HEK293 (cell line): ENCODE measurements at regions not wholly inside any gene's neighbourhood (a gene's known extent, or its start where the extent isn't known, plus 50 kb on each side); places are given as distances from the start of the nearest gene placed in this dataset.

Experiments used
- CTCF ChIA-PET: fragments of 350-600 bp; formaldehyde crosslinking; extraction: SDS; loops from one replicate; lab custom pipeline; 2021; ENCODE audit warnings: antibody characterized with exemption; lab: Yijun Ruan, JAX
- POLR2A ChIA-PET: fragments of 300-600 bp; formaldehyde crosslinking; extraction: SDS; loops from one replicate; lab custom pipeline; 2020; ENCODE audit warnings: antibody characterized with exemption, inconsistent platforms; lab: Yijun Ruan, JAX
- H3K27ac ChIP-seq: fragments of 200-500 bp; sonication (Bioruptor generic); 2 replicates; pipeline ENCODE4 v1.5.1; 2014; ENCODE audit warnings: low read depth, low read length, control low read depth, inconsistent platforms; ENCODE audit errors: extremely low read depth
- H3K36me3 ChIP-seq, 2 experiments: fragments of 200-500 bp in 1 of 2; sonication (Bioruptor generic) in 1 of 2; 1 replicate in 1 of 2; 2 replicates in 1 of 2; pipeline ENCODE4 v1.5.1; 2014 to 2017; ENCODE audit warnings: inconsistent platforms in 2 of 2, low read length in 2 of 2; ENCODE audit not compliant: control insufficient read depth in 2 of 2, insufficient read depth in 1 of 2
- H3K4me1 ChIP-seq: fragments of 200-500 bp; sonication (Bioruptor generic); 2 replicates; pipeline ENCODE4 v1.5.1; 2014; ENCODE audit warnings: mild to moderate bottlenecking, low read length, inconsistent platforms; ENCODE audit not compliant: control insufficient read depth, insufficient read depth
- H3K4me3 ChIP-seq: 2 replicates; pipeline ENCODE4 v1.5.1; 2011; ENCODE audit warnings: low read depth, mild to moderate bottlenecking, control low read depth, low read length, moderate library complexity
- H3K9me3 ChIP-seq: fragments of 200-500 bp; sonication (Bioruptor generic); 2 replicates; pipeline ENCODE4 v1.5.1; 2014; ENCODE audit warnings: low read depth, low read length, inconsistent platforms; ENCODE audit not compliant: control insufficient read depth, insufficient read depth
- CTCF ChIP-seq: fragments of 450-650 bp; formaldehyde crosslinking; IDR thresholded peaks from 2 replicates; pipeline ENCODE4 v1.5.1; 2016; ENCODE audit warnings: missing biosample characterization, missing genetic modification characterization
- GLI4 ChIP-seq: fragments of 450-650 bp; formaldehyde crosslinking; IDR thresholded peaks from 2 replicates; pipeline ENCODE4 v1.5.1; 2016; ENCODE audit warnings: missing biosample characterization, missing genetic modification characterization
- HOXD13 ChIP-seq: sonication (generic); formaldehyde crosslinking; IDR thresholded peaks from 2 replicates; pipeline ENCODE4 v1.8.0; 2022; ENCODE audit warnings: missing genetic modification reagents, borderline replicate concordance
- MEIS1 ChIP-seq: sonication (generic); formaldehyde crosslinking; IDR thresholded peaks from 2 replicates; pipeline ENCODE4 v1.8.1; 2022; ENCODE audit warnings: missing genetic modification reagents, mild to moderate bottlenecking, borderline replicate concordance
- SETDB1 ChIP-seq: IDR thresholded peaks from one replicate; pipeline ENCODE4 v1.6.1; 2017; ENCODE audit warnings: mild to moderate bottlenecking, low read length, moderate library complexity, mixed read lengths; ENCODE audit not compliant: insufficient read length
- ZBTB7A ChIP-seq: fragments of 450-650 bp; formaldehyde crosslinking; IDR thresholded peaks from 2 replicates; pipeline ENCODE4 v1.5.1; 2016; ENCODE audit warnings: low read depth, missing biosample characterization, missing genetic modification characterization
- ZFP41 ChIP-seq: fragments of 450-650 bp; formaldehyde crosslinking; IDR thresholded peaks from 2 replicates; pipeline ENCODE4 v1.5.1; 2016; ENCODE audit warnings: missing biosample characterization, missing genetic modification characterization, borderline replicate concordance
- ZNF114 ChIP-seq: fragments of 450-650 bp; formaldehyde crosslinking; IDR thresholded peaks from 2 replicates; pipeline ENCODE4 v1.5.0; 2017; ENCODE audit warnings: missing biosample characterization, missing genetic modification characterization
- ZNF121 ChIP-seq: fragments of 450-650 bp; formaldehyde crosslinking; IDR thresholded peaks from 2 replicates; pipeline ENCODE4 v1.5.1; 2016; ENCODE audit warnings: missing biosample characterization, missing genetic modification characterization
- ZNF202 ChIP-seq: fragments of 450-650 bp; formaldehyde crosslinking; IDR thresholded peaks from 2 replicates; pipeline ENCODE4 v1.5.1; 2016; ENCODE audit warnings: missing biosample characterization, missing genetic modification characterization, borderline replicate concordance
- ZNF311 ChIP-seq: fragments of 450-650 bp; formaldehyde crosslinking; IDR thresholded peaks from 2 replicates; pipeline ENCODE4 v1.5.1; 2017; ENCODE audit warnings: missing biosample characterization, missing genetic modification characterization, borderline replicate concordance
- ZNF350 ChIP-seq: fragments of 450-650 bp; formaldehyde crosslinking; IDR thresholded peaks from 2 replicates; pipeline ENCODE4 v1.5.0; 2017; ENCODE audit warnings: missing biosample characterization, mild to moderate bottlenecking, missing genetic modification characterization
- ZNF398 ChIP-seq: fragments of 450-650 bp; formaldehyde crosslinking; IDR thresholded peaks from 2 replicates; pipeline ENCODE4 v1.5.1; 2017; ENCODE audit warnings: missing biosample characterization, missing genetic modification characterization
- ZNF449 ChIP-seq: fragments of 450-650 bp; formaldehyde crosslinking; IDR thresholded peaks from 2 replicates; pipeline ENCODE4 v1.5.1; 2017; ENCODE audit warnings: missing biosample characterization, mild to moderate bottlenecking, missing genetic modification characterization, moderate library complexity
- ZNF513 ChIP-seq: fragments of 450-650 bp; IDR thresholded peaks from 2 replicates; pipeline ENCODE4 v1.5.1; 2018; ENCODE audit warnings: missing biosample characterization, missing genetic modification characterization
- ZNF701 ChIP-seq: fragments of 450-650 bp; formaldehyde crosslinking; IDR thresholded peaks from 2 replicates; pipeline ENCODE4 v1.5.1; 2016; ENCODE audit warnings: missing biosample characterization, missing genetic modification characterization
- ZNF785 ChIP-seq: fragments of 450-650 bp; formaldehyde crosslinking; IDR thresholded peaks from 2 replicates; pipeline ENCODE4 v1.5.1; 2016; ENCODE audit warnings: missing biosample characterization, missing genetic modification characterization
- ZNF830 ChIP-seq: fragments of 450-650 bp; IDR thresholded peaks from 2 replicates; pipeline ENCODE4 v1.5.0; 2018; ENCODE audit warnings: missing biosample characterization, missing genetic modification characterization, low read depth, mild to moderate bottlenecking, moderate library complexity
- ZSCAN30 ChIP-seq: fragments of 450-650 bp; IDR thresholded peaks from 2 replicates; pipeline ENCODE4 v1.5.1; 2018; ENCODE audit warnings: missing biosample characterization, mild to moderate bottlenecking, missing genetic modification characterization, moderate library complexity
- TF ChIP-seq, protein P1 (sequence below): IDR thresholded peaks from 2 replicates; pipeline ENCODE4 v1.6.1; 2011; ENCODE audit warnings: mild to moderate bottlenecking, low read depth, low read length, borderline replicate concordance
- TF ChIP-seq, protein P2 (sequence below): fragments of 450-650 bp; formaldehyde crosslinking; IDR thresholded peaks from 2 replicates; pipeline ENCODE4 v1.5.1; 2016; ENCODE audit warnings: missing biosample characterization, missing genetic modification characterization, low read depth

DNA sequence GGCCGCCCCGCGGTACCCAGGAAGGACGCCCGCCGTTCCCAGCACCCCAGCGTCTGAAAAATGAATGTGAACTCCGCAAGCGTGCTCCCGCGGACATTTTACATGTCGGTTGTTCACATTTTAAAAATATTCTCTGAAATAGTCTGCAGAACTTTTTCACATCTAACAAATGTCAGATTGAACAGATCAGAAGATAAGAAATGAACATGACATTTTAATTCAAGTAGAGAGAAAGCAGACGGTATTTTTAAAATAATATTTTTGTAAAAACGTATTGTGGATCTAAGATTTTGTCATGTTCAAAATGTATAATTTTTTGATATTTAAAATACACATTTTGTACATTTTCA, 101.8 kb upstream of the DIO3 start:
- POLR2A ChIA-PET, result no interaction called here

DNA sequence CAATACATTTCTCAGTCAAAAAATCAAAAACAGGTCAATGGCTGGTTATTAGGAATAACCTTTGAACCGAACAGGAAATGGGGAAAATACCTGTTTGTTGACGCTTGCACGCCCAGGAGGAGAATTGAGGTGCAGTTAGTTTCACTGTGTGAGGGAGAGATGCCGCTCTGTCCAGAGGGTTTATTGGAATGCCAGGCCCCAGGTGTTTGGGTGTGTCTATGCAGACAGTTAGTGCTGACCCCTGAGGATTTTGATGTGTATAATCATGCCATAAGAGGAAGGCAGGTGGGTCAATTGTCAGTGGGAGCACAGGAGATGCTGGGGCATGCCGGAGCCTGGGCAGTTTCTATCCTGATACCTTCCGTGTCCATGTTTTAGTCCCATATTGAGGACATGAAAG, 100.8 kb upstream of the DIO3 start:
- Histone ChIP-seq H3K9me3 (no peaks in the 10 kb centered on the region), H3K36me3 (no peaks in the 10 kb centered on the region), H3K4me1 (no peaks in the 10 kb centered on the region), H3K27ac (no peak overlapping the region)
- CTCF ChIA-PET, result no interaction called here
- POLR2A ChIA-PET, result no interaction called here
- TF ChIP-seq SETDB1 (no peak), ZNF398 (tag by site-specific recombination) (no peak), HOXD13 (CRISPR knock-in tag) (no peak), ZNF701 (tag by site-specific recombination) (no peak), ZNF114 (tag by site-specific recombination) (no peak), CTCF (tag by site-specific recombination) (no peak), ZNF121 (tag by site-specific recombination) (no peak), ZNF311 (tag by site-specific recombination) (no peak)
- TF ChIP-seq, all 188 proteins: peak for 0
- H3K4me3 ChIP-seq, result no peak overlapping the region

More for the DNA sequence above, 101.8 kb upstream of the DIO3 start:
- Histone ChIP-seq H3K4me1 (0 out of 2 replicates have a peak, but pooled peaks cover 2% of the 10 kb centered on the region), H3K9me3 (no peaks in the 10 kb centered on the region), H3K4me3 (no peak overlapping the region), H3K27ac (no peak overlapping the region), H3K36me3 (no peaks in the 10 kb centered on the region)
- CTCF ChIA-PET, result no interaction called here
- TF ChIP-seq ZBTB7A (tag by site-specific recombination), result no peak
- TF ChIP-seq, protein P1, sequence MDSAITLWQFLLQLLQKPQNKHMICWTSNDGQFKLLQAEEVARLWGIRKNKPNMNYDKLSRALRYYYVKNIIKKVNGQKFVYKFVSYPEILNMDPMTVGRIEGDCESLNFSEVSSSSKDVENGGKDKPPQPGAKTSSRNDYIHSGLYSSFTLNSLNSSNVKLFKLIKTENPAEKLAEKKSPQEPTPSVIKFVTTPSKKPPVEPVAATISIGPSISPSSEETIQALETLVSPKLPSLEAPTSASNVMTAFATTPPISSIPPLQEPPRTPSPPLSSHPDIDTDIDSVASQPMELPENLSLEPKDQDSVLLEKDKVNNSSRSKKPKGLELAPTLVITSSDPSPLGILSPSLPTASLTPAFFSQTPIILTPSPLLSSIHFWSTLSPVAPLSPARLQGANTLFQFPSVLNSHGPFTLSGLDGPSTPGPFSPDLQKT, result no peak
- no peak for TF ChIP-seq ZFP41 (tag by site-specific recombination)
- TF ChIP-seq HOXD13 (CRISPR knock-in tag), result no peak
- no peak for TF ChIP-seq ZNF350 (tag by site-specific recombination)
- no peak for TF ChIP-seq ZNF449 (tag by site-specific recombination)
- no peak for TF ChIP-seq ZNF830 (tag by site-specific recombination)
- no peak for TF ChIP-seq ZNF785 (tag by site-specific recombination)
- TF ChIP-seq ZSCAN30 (tag by site-specific recombination), result no peak
- TF ChIP-seq, protein P2, sequence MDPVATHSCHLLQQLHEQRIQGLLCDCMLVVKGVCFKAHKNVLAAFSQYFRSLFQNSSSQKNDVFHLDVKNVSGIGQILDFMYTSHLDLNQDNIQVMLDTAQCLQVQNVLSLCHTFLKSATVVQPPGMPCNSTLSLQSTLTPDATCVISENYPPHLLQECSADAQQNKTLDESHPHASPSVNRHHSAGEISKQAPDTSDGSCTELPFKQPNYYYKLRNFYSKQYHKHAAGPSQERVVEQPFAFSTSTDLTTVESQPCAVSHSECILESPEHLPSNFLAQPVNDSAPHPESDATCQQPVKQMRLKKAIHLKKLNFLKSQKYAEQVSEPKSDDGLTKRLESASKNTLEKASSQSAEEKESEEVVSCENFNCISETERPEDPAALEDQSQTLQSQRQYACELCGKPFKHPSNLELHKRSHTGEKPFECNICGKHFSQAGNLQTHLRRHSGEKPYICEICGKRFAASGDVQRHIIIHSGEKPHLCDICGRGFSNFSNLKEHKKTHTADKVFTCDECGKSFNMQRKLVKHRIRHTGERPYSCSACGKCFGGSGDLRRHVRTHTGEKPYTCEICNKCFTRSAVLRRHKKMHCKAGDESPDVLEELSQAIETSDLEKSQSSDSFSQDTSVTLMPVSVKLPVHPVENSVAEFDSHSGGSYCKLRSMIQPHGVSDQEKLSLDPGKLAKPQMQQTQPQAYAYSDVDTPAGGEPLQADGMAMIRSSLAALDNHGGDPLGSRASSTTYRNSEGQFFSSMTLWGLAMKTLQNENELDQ (tag by site-specific recombination), result no peak
- no peak for TF ChIP-seq ZNF202 (tag by site-specific recombination)
- no peak for TF ChIP-seq GLI4 (tag by site-specific recombination)
- no peak for TF ChIP-seq MEIS1 (CRISPR knock-in tag)
- TF ChIP-seq ZNF513, result no peak
